HEK293T (cell line): ENCODE measurements at regions not wholly inside any gene's neighbourhood (a gene's known extent, or its start where the extent isn't known, plus 50 kb on each side); places are given as distances from the start of the nearest gene placed in this dataset.

ENCODE experiments used
- ARNT ChIP-seq: fragments of 450-650 bp; IDR thresholded peaks from 2 replicates; pipeline ENCODE4 v1.6.1; 2017; ENCODE audit warnings: mild to moderate bottlenecking
- BHLHE40 ChIP-seq: fragments of 450-650 bp; IDR thresholded peaks from 2 replicates; pipeline ENCODE4 v1.6.1; 2016; ENCODE audit warnings: mild to moderate bottlenecking, moderate library complexity, borderline replicate concordance
- CTBP1 ChIP-seq: fragments of 450-650 bp; IDR thresholded peaks from 2 replicates; pipeline ENCODE4 v1.6.1; 2016; ENCODE audit warnings: borderline replicate concordance
- ELF4 ChIP-seq: fragments of 450-650 bp; IDR thresholded peaks from 2 replicates; pipeline ENCODE4 v1.6.1; 2017; ENCODE audit warnings: antibody characterized with exemption
- FOXM1 ChIP-seq: fragments of 450-650 bp; IDR thresholded peaks from 2 replicates; pipeline ENCODE4 v1.6.1; 2017; ENCODE audit warnings: mild to moderate bottlenecking, borderline replicate concordance
- LEF1 ChIP-seq: fragments of 450-650 bp; IDR thresholded peaks from 2 replicates; pipeline ENCODE4 v1.6.1; 2017; ENCODE audit warnings: mild to moderate bottlenecking, borderline replicate concordance
- NFRKB ChIP-seq: fragments of 450-650 bp; IDR thresholded peaks from 2 replicates; pipeline ENCODE4 v1.6.1; 2016; ENCODE audit warnings: mild to moderate bottlenecking, moderate library complexity
- PKNOX1 ChIP-seq: fragments of 450-650 bp; IDR thresholded peaks from 2 replicates; pipeline ENCODE4 v1.6.1; 2016
- SP1 ChIP-seq: fragments of 450-650 bp; IDR thresholded peaks from 2 replicates; pipeline ENCODE4 v1.6.1; 2017
- SUZ12 ChIP-seq: fragments of 450-650 bp; IDR thresholded peaks from 2 replicates; pipeline ENCODE4 v1.6.1; 2016; ENCODE audit warnings: mild to moderate bottlenecking
- TARDBP ChIP-seq: fragments of 450-650 bp; IDR thresholded peaks from 2 replicates; pipeline ENCODE4 v1.6.1; 2016
- ZNF384 ChIP-seq: fragments of 450-650 bp; IDR thresholded peaks from 2 replicates; pipeline ENCODE4 v1.6.1; 2016

DNA sequence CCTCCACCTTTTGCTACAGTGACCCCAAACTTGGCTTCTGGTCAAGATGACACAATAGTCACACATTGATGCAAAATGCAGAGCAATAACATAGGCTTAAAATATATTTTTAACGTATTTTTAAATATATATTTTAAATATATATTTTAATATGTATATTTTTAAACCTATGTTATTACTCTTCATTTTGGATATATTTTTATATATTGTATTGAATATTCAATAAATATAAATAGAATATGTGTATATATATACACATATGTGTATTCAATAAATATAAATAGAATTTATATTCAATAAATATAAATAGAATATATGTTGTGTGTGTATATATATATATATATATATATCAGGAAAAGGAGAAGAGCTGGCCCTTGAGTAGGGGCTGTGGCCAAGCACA is 115.6 kb downstream of the POU4F1 start:
- no peak for TF ChIP-seq SP1
- TF ChIP-seq ARNT = no peak
- no peak for TF ChIP-seq BHLHE40
- TF ChIP-seq TARDBP = no peak
- no peak for TF ChIP-seq FOXM1
- no peak for TF ChIP-seq ZNF384
- TF ChIP-seq PKNOX1 = no peak
- TF ChIP-seq ELF4 = no peak
- no peak for TF ChIP-seq SUZ12
- TF ChIP-seq LEF1 = no peak
- TF ChIP-seq CTBP1 = no peak
- no peak for TF ChIP-seq NFRKB
